GM21528 (cell line): ENCODE measurements at regions not wholly inside any gene's neighbourhood (a gene's known extent, or its start where the extent isn't known, plus 50 kb on each side); places are given as distances from the start of the nearest gene placed in this dataset.
A peak's percentile ranks its signal among the peaks of the same experiment; 100 is the strongest.

ENCODE experiments used
- ATAC-seq: cut with Tn5 transposase; IDR thresholded peaks from one replicate; pipeline ENCODE4 v1.9.1; 2021; ENCODE audit warnings: mild to moderate bottlenecking, moderate library complexity; ENCODE audit not compliant: unreplicated experiment, low FRiP score

DNA sequence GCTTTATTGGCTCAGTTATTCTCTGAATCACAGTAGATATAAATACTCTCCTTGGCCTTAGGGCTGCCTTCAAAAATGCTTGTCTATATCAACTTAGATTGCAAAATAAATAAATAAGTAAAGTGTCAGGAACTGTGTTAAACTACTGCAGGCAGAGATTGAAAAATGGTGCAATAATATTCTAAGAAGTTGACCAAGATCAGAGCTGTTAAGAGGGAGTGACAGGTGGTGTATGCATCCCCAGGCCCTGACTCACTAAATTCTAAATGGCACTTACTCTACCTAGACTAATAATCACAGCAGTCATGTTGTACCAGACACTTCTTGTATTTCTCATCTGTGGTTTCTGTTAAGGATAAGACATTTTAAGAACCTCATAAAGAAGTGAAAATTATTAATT lies 235.1 kb upstream of the SPOCK3 start:
- no peak for ATAC-seq

DNA sequence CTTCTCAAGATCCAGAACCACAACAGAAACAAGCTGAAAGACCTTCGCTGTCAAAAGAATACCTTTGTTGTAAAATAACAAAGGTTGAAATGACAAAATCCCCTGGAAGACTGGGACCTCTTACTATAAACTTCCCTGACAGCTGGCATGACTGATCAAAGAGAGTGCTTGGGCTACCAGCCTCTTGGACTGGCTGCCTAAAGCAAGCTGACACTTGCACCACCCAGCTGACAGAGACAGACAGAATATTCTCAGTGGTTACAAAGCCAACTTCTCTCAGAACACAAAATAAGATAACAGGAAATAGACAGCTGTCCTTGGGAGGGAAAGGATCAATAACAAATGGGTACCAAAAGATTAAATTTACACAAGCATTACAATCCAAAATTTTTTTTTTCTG lies 241.7 kb upstream of the SPOCK3 start:
- no peak for ATAC-seq

DNA sequence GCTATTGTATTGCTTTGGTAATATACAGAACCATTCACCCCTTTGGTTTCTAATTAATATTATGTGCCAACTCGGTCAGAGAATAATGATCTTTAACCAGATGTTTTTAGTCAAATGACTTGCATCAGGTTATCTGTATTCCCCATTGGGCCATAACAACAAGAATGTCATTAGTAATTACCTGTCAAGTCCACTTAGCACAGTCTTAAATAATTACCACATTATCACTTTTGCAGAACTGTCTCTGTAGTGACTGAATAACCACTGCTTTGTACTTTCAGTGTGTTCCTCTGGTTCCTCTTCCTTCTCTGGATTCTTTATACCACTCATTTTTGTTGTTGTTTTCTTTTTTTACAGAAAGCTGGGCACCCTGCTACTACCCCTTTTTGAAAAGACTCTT lies 257.7 kb upstream of the SPOCK3 start:
- no peak for ATAC-seq

DNA sequence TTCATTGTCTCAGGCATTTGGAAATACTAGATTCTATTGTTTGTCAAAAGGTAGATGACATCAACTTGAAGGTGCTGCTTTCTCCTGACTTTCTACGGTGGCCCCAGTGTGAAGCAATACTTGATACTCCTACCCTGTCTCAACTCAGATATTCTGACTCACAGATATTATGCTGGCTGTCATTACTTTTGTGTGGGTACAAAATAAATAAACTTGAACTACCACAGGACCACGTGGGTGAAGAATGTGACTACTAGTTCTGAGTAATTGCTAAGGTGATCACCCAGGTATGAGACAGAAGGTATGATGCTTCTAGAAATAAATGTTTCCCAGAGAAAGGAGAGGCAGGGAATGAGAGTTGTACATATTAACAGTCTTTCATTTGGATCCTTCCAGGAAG lies 275.3 kb upstream of the SPOCK3 start:
- no peak for ATAC-seq

DNA sequence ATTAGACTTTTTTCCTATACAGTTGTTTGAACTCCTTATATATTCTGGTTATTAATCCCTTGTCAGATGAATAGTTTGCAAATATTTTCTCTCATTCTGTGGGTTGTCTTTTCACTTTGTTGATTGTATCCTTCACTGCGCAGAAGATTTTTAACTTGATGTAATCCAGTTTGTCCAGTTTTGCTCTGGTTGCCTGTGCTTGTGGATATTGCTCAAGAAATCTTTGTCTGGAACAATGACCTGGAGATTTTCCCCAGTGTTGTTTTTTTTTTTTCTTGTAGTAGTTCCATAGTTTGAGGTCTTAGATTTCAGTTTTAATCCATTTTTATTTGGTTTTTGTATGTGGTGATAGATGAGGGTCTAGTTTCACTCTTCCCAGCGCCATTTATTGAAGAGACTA lies 289.8 kb upstream of the SPOCK3 start:
- ATAC-seq = no peak

DNA sequence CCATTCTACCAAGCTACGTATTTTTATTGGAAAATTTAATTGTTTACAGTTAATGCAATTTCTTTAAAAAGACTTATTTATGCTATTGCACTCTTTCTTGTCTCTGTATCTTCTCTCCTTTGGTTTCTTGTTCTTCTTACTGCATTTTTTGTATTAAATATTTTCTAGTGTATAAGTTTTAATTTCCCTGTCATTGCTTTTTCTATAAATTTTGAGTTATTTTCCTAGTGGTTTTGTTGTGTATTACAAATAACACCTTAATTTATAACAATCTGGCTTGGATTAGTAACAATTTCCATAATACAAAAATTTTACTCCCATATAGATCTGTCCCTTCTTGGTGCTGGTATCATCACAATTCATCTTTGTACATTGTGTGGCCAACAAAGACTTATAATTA lies 303.5 kb upstream of the SPOCK3 start:
- ATAC-seq = no peak

DNA sequence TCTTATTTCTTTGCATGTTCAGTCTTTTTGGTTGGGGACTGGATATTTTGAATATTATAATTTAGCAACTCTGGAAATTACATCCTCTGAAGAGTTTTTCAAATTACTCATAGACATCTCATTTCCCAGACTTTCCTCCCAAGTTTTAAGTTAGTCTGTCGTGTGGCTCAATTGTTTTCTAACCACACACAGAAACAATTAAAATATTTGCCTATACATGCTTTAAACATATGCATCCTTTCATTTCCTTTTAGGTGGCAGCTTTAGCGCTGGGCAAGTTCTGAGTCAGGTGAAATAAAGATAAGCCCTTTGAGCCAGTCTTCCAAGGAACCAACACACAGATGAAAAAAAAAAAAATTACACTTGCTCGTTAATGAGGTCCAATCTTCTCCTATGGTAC lies 307.0 kb upstream of the SPOCK3 start:
- ATAC-seq = no peak

DNA sequence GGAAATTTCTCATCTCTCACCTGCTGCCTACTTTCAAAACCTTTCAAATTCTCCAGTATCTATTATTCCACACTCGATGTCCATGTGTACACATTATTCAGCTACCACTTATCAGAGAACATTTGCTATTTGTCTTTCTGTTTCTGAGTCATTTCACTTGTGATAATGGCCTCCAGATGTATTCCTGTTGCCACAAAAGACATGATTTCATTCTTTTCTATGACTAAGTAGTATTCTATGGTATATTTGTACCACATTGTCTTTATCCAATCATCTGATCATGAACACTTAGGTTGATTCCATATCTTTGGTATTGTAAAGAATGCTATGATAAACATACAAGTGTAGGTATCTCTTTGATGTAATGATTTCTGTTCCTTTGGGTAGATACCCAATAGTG lies 310.1 kb upstream of the SPOCK3 start:
- ATAC-seq = no peak

DNA sequence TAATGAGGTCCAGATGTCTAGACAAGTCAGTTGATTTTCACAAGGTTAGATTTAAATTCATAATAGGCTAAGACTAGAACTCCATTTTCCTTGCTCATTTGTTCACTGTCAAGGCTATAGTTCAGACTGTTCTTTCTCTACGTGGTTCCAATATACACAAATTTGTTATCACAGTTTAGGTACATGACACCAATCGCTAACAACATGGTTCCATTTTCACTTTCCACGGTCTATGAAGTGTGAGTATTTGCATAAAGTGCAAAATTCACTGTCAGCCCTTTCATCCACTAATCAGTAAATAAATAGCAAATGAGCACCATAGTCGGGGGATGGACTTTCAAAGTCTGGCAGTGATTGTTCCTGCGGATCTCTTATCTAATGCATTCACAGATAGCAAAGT lies 315.7 kb upstream of the SPOCK3 start:
- no peak for ATAC-seq

DNA sequence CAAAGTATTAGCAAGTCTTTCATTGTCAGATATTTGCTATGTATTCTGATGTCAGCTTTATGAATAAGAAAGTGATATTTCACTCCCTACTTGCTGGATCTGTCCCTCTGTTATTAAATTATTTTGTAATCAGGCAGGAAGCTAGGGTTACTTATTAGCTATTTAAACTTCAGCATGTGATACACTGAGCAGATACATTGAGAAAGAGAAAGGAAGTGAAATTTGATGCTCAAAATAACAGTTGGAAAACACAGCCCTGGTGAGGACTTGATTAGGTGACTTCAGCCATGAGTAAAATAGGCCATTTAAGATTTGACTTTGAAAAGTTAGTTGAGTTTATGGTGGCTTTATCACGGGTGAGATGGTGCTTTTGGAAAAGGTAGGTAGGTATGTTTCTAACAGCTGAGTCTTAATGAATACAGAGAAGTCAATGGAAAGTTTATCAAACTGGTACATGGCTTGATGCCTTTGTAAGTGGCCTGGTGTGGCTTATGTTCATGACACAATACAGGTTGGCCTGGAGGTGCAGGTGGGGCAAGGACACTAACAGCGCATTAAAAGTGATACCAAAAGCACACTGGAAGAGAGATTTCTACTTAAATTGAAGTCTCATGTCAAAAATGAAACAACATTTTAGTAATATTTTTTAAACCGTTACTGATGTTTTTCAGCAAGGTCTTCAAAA lies 321.2 kb upstream of the SPOCK3 start:
- peak; percentile 73 for ATAC-seq

DNA sequence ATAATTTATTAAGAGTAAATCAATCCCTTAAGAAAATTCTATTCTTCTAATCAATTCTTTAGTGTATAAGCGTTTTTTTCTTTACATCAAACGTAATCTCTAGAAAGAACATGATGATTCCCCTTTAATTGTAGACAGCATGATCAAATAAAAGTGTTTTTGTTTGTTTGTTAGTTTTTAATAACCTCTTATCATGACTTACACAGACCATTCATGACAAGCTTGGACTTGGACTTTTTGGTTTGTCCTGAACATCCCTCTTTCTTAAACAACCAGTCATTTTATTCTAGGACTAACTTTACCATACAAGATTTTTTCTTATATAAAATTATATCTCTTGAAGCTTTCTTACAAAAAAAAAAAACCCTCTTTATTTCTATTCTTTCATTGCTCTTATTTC lies 344.6 kb upstream of the SPOCK3 start:
- ATAC-seq = no peak

DNA sequence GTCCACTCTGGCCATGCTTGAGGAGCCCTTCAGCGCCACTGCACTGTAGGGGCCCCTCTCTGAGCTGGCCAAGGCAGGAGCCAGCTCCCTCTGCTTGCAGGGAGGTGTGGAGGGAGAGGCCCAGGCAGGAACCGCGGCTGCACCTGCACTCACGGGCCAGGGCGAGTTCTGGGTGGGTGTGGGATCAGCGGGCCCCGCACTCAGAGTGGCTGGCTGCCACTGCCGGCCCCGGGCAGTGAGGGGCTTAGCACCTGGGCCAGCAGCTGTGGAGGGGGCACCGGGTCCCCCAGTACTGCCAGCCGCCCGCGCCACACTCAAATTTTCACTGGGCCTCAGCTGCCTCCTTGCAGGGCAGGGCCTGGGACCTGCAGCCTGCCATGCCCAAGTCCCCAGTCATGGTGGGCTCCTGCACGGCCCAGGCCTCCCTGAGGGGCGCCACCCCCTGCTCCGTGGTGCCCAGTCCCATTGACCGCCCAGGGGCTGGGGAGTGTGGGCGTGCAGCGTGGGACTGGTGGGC lies 347.2 kb upstream of the SPOCK3 start:
- ATAC-seq = no peak

DNA sequence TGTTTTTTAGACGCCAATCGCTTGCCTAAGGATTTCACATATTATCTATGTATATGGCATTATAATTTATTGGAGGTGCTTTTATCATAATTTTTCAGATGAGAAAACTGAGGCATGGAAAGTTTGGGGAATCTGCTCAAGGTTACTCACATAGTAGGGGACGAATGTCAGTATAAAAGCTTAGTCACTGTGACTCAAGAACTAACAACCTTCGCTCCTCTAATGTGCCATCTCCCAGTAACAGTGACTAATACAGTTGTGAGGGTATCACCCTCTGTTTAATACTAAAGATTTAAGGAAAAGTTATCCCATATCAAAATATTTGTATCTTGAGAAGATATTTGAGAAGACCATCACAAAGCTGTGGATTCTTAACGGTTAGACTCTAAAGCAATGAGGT lies 353.1 kb upstream of the SPOCK3 start:
- ATAC-seq = no peak

DNA sequence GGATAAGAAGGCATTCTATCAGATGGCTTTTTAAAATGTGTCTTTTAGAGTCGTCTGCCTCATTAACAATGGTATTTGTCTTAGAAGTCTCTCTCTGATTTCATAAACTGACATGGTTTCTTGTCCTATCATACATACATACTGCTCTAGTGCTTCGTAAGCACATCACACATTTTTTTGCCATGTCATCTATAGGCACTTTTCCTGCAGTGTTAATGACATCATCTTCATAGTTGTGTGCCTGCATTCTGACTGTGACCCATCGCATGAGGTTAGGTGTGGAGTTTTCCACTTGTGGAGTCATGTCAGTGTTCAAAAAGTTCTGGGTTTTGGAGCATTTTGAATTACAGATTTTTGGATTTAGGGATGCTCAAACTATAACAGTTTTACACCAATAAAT lies 361.6 kb upstream of the SPOCK3 start:
- no peak for ATAC-seq

DNA sequence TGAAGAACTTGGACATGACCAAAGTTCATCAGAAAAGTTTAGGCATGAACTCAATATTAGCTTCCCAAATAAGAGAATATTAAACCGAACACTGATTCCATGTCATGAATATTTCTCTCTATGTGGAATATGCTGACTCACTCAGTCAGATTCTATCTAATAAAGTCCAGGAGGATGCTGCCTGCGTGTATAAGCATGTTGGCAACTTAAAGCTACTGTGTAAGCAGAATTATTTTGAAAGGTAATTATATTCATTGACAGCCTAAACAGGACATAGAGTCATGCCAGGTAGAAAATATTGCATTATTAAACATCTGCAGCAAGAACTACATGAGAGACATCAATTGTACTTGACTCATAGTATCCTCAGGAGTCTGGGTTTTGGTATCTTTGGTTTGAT lies 367.9 kb upstream of the SPOCK3 start:
- no peak for ATAC-seq

DNA sequence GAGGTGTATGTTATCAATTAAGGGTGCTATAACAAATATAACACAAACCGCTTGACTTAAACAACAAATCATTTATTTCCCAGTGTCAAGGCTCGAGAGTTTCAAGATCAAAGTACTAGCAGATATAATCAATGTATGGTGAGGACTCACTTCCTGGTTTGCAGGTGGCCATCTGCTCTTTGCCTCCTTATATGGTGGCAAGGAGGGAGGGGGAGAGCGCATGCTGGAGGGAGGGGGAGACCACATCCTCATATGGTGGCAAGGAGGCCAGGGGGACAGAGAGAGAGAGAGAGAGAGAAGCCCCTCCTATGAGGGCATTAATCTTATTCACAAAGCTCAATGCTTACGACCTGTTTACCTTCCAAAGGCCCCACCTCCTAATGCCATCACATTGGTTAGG lies 372.3 kb upstream of the SPOCK3 start:
- ATAC-seq = no peak

DNA sequence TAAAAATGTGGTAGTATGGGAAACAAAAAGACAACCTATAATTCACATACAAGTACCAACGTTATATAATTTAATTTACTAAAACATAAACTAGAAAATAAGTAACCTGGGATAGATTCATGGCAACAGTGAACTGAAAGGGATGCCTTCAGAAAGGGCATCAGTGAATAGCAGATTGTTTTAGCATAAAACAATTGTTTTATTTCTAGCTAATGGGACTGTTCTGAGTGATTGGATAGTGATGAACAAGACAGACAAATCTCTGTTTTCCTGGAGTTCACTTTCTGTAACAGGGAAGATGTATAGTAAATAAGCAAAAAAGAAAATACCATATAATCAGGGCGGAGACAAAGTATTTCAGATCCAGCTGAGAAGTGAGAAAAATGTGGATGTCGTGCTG lies 379.1 kb upstream of the SPOCK3 start:
- no peak for ATAC-seq

DNA sequence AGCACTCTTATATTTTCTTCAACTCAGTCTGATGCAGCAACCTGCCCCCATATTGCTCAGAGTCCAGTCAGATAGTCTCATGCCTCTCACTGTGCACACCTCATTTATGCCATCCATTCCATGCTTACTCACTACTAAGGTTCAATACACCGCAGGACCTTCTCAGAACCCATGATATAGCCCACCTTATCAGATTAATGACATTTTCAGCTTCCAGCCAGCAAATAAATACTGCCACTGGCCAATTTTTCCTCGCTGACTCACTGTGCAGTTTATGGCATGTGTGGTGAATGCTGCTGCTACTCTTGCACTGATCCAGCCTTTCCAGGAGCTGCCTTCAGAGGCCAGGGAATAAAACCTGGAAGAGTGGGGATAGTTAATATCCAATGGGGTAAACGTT lies 380.6 kb upstream of the SPOCK3 start:
- ATAC-seq = no peak

DNA sequence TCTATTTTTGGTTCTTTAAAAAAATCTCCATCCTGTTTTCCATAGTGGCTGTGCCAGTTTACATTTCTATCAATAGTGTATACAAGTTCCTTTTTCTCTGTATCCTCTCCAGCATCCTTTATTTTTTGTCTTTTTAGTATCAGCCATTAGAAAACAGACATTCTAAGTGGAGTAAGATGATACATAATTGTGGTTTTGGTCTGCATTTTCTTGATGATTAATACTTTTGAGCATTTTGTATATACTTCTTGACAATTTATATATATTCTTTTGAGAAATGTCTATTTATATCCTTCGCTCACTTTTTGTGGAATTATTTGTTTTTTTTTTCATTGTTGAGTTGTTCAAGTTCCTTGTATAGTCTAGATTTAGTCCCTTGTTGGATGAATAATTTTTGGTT lies 382.2 kb upstream of the SPOCK3 start:
- no peak for ATAC-seq

DNA sequence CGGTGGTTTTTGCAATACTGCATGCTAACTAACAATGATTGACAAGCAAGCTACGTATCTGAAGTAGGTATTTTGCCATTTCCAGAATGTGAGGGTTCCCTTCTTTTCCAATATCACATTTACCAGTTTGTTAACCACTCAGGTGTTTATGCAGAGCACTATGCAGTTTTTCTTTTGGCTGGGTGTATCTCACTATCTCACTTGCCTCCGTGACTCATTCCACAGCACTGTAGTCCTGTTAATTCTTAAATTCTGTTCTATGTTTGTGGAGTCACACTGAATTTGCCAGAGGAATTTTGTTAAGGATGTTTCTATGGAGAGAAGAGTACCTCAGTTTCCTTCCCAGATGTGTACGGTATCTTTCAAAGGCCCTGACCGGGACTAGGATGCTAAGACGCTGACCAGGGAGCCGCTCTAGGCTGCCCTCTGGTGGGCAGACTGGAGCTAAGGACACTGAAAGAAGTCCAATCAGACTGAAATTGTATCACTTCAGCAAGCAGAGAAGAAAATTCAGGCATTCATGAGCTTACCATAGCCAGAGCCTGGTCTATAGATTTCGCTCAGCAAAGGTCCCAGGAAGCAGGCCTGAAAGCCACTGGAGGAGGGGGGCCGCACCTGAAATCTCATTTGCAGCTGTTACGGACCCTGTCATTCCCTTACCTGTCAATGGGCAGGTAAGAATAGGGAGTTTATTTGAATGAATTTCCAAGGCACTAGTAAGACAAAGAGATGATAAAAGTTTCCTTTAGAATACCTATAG lies 388.4 kb upstream of the SPOCK3 start:
- ATAC-seq = peak; percentile 95

DNA sequence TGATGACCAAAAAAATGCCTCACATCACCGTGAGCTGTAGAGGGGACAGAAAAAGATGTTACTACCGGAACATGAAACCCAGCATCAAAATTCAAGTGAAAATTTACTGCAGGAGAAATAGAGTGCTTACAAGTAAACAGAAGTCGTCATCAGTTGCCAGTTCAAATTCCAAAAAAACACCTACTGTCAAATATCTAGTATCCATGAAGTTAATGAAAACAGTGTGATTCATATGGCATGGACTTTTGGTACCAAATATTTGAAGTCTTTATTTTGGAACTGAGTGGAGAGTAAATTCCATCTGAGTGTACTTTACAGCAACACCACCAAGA lies 388.9 kb upstream of the SPOCK3 start:
- ATAC-seq = no peak

DNA sequence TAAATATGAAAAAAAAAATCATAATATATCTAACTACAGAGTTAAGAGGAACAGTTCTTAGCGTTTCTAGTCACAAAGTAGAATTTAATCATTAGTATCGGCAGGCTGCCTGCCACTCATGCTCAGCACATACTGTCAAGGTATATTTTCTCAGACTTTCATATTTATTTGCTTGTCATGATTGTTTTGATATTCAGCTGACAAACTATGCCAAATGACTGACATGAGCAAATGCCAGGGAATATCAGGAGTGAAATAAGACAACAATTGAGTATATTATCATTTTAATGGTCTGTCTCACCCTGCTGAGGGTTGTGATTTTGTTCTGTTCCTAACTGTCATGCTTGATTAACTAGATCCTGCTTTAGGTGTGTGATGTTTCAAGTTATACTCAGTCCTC lies 395.0 kb upstream of the SPOCK3 start:
- ATAC-seq = no peak
